Lung (tissue), 11 donors: ENCODE measurements at regions not wholly inside any gene's neighbourhood (a gene's known extent, or its start where the extent isn't known, plus 50 kb on each side); places are given as distances from the start of the nearest gene placed in this dataset.
A peak's percentile ranks its signal among the peaks of the same experiment; 100 is the strongest.

Experiments used
- ATAC-seq: fragments of 200-7000 bp; cut with Tn5 transposase; one replicate; pipeline ENCODE4 v1.9.1; 2020; ENCODE audit warnings: moderate number of reproducible peaks; ENCODE audit not compliant: insufficient read depth, low FRiP score
- DNase-seq, 3 donors: peaks; one replicate each; pipeline ENCODE4 v3.0.0-alpha.2; 2013 to 2017
- H3K27ac ChIP-seq, 2 donors: one replicate each; pipeline ENCODE4 v1.5.1; 2013; ENCODE audit warnings: mild to moderate bottlenecking in 2 of 2, moderate library complexity in 2 of 2, control low read depth in 1 of 2, inconsistent platforms in 1 of 2, low read depth in 1 of 2, low read length in 1 of 2
- H3K27me3 ChIP-seq, 3 donors: one replicate each; pipeline ENCODE4 v1.5.1; 2013; ENCODE audit warnings: low read length in 2 of 3; ENCODE audit not compliant: control insufficient read depth in 3 of 3, insufficient read depth in 3 of 3
- H3K36me3 ChIP-seq, 4 donors: one replicate each; pipeline ENCODE4 v1.5.1; 2013; ENCODE audit warnings: low read length in 4 of 4, mild to moderate bottlenecking in 1 of 4, moderate library complexity in 1 of 4; ENCODE audit not compliant: control insufficient read depth in 4 of 4, insufficient read depth in 4 of 4
- H3K4me1 ChIP-seq, 5 donors: one replicate each; pipeline ENCODE4 v1.5.1; 2013; ENCODE audit warnings: low read length in 5 of 5, mild to moderate bottlenecking in 2 of 5, moderate library complexity in 1 of 5; ENCODE audit not compliant: control insufficient read depth in 5 of 5, insufficient read depth in 5 of 5
- H3K4me3 ChIP-seq: one replicate; pipeline ENCODE4 v1.5.1; 2013; ENCODE audit warnings: mild to moderate bottlenecking, control low read depth, moderate library complexity
- H3K9ac ChIP-seq, 2 donors: one replicate each; pipeline ENCODE4 v1.5.1; 2013; ENCODE audit warnings: low read length in 2 of 2, control low read depth in 1 of 2; ENCODE audit not compliant: insufficient read depth in 1 of 2
- H3K9me3 ChIP-seq, 4 donors: one replicate each; pipeline ENCODE4 v1.5.1; 2013; ENCODE audit warnings: low read length in 3 of 4, mild to moderate bottlenecking in 1 of 4, moderate library complexity in 1 of 4; ENCODE audit not compliant: control insufficient read depth in 4 of 4, insufficient read depth in 3 of 4
- CTCF ChIP-seq: IDR thresholded peaks from 2 replicates; pipeline ENCODE4 v1.5.1; 2012; ENCODE audit warnings: mild to moderate bottlenecking; ENCODE audit errors: control extremely low read depth, extremely low read depth
- WGBS, 2 donors: extraction: QIAGEN DNeasy Blood & Tissue Kit; methylation state at CpG; one replicate each; pipeline ENCODE4 v1.1.7; 2013; 5-methylcytosine and 5-hydroxymethylcytosine counted together
- donor health status: control.
- donor health status: control.
- donor health status: Bipolar disorder and iron deficiency.
- donor health status: healthy.
- donor health status: DM: yes; HTN: yes; CAD: no.

GRCh38 chr1:213327017-213327667 lies 276.1 kb downstream of the RPS6KC1 start:
- peak; percentile 20 to 42 (median 31) for DNase-seq
- ATAC-seq: peak; percentile 59
- H3K9me3 ChIP-seq: no peaks in the 10 kb centered on the region
- H3K27me3 ChIP-seq: no peaks in the 10 kb centered on the region
- H3K27ac ChIP-seq: no peak overlapping the region
- no peaks in the 10 kb centered on the region for H3K36me3 ChIP-seq
- H3K4me3 ChIP-seq: no peak overlapping the region
- H3K9ac ChIP-seq: no peak overlapping the region
- 56 to 70% methylated on average over 5 of the region's 5 CpGs for WGBS, 2 donors
- no peak for TF ChIP-seq CTCF
- peaks cover 0 to 2% (median 0%) of the 10 kb centered on the region in 5 donors for H3K4me1 ChIP-seq

- 76 to 85% methylated on average over 11 of the region's 11 CpGs for WGBS, 2 donors
- Histone ChIP-seq H3K4me1 (peaks cover 0 to 2% (median 0%) of the 10 kb centered on the region in 5 donors), H3K27ac (no peak overlapping the region), H3K27me3 (no peaks in the 10 kb centered on the region), H3K36me3 (no peaks in the 10 kb centered on the region), H3K9ac (no peak overlapping the region), H3K4me3 (no peak overlapping the region), H3K9me3 (no peaks in the 10 kb centered on the region)
- ATAC-seq (no peak), DNase-seq (peak in 1 of 3 donors; percentile 5)
- no peak for TF ChIP-seq CTCF
These were observed 278.5 kb downstream of the RPS6KC1 start for GRCh38 chr1:213329406-213330008.

GRCh38 chr1:213330281-213330680 lies 279.2 kb downstream of the RPS6KC1 start:
- H3K27ac ChIP-seq: no peak overlapping the region
- no peaks in the 10 kb centered on the region for H3K27me3 ChIP-seq
- 66 to 72% methylated on average over 3 of the region's 3 CpGs for WGBS, 2 donors
- ATAC-seq (no peak), DNase-seq (no peak)
- H3K9me3 ChIP-seq: no peaks in the 10 kb centered on the region
- no peak overlapping the region for H3K4me3 ChIP-seq
- no peak for TF ChIP-seq CTCF
- H3K4me1 ChIP-seq: peaks cover 0 to 2% (median 0%) of the 10 kb centered on the region in 5 donors
- H3K9ac ChIP-seq: no peak overlapping the region
- H3K36me3 ChIP-seq: no peaks in the 10 kb centered on the region
